K562 (cell line): ENCODE measurements at regions not wholly inside any gene's neighbourhood (a gene's known extent, or its start where the extent isn't known, plus 50 kb on each side); places are given as distances from the start of the nearest gene placed in this dataset.

ENCODE experiments used
- ATAC-seq: fragments of 200-7000 bp; cut with Tn5 transposase; 3 replicates; pipeline ENCODE4 v1.9.1; 2020; ENCODE audit warnings: moderate library complexity
- BruUV-seq: library from RNA; stranded (reverse); fragments of 400-500 nt; replicated peaks from 2 replicates; lab custom pipeline; 2021; lab: Mats Ljungman, UMichigan
- CTCF ChIA-PET: fragments of 300-600 bp; formaldehyde crosslinking; extraction: SDS; loops from one replicate; lab custom pipeline; 2021; ENCODE audit warnings: low intra/inter-chr PET ratio; lab: Yijun Ruan, JAX
- POLR2A ChIA-PET: fragments of 300-600, 350-650 bp; sonication (Branson Sonifier 250); formaldehyde crosslinking; extraction: SDS; loops from one replicate; lab custom pipeline; 2021; ENCODE audit warnings: antibody characterized with exemption, inconsistent platforms; lab: Yijun Ruan, JAX
- DNase-seq, 4 experiments: peaks; one replicate each; pipeline versions ENCODE4 v3.0.0 to v3.0.0-alpha.2; 2011 to 2018; ENCODE audit warnings: low spot score in 3 of 4, mixed read lengths in 3 of 4; ENCODE audit errors: extremely low read depth in 1 of 4
- FAIRE-seq: peaks from 2 replicates; lab custom pipeline; 2011; peaks lifted over from hg19 to GRCh38; lab: Jason Lieb, UNC
- H2AFZ ChIP-seq: 2 replicates; pipeline ENCODE4 v1.6.0; 2011; ENCODE audit warnings: low read depth, low read length, control low read depth, inconsistent platforms
- H3K27ac ChIP-seq: fragments of 200-600 bp; 3 replicates; pipeline ENCODE4 v1.8.0; 2011; ENCODE audit warnings: low read depth, mild to moderate bottlenecking, control low read depth, inconsistent platforms, low read length, moderate library complexity, mixed read lengths; ENCODE audit errors: extremely low read depth
- H3K27me3 ChIP-seq, 2 experiments: fragments of 300-600 bp in 1 of 2; 2 replicates in 1 of 2; 3 replicates in 1 of 2; pipeline versions ENCODE4 v1.6.0 to v1.8.0; 2011; ENCODE audit warnings: inconsistent platforms in 2 of 2, low read length in 2 of 2, mild to moderate bottlenecking in 1 of 2, mixed read lengths in 1 of 2, moderate library complexity in 1 of 2; ENCODE audit not compliant: control insufficient read depth in 2 of 2, insufficient read depth in 2 of 2
- H3K36me3 ChIP-seq: fragments of 300-600 bp; 3 replicates; pipeline ENCODE4 v1.8.0; 2011; ENCODE audit warnings: mild to moderate bottlenecking, low read length, inconsistent platforms; ENCODE audit not compliant: control insufficient read depth, insufficient read depth
- H3K4me1 ChIP-seq, 2 experiments: fragments of 200-600 bp in 1 of 2; replicated peaks in 1 of 2; 2 replicates in 1 of 2; 3 replicates in 1 of 2; pipeline versions ENCODE4 v1.5.1 to v1.8.0; 2011; ENCODE audit warnings: inconsistent platforms in 2 of 2, low read length in 2 of 2, mild to moderate bottlenecking in 1 of 2, mixed read lengths in 1 of 2, moderate library complexity in 1 of 2; ENCODE audit not compliant: control insufficient read depth in 2 of 2, insufficient read depth in 2 of 2
- H3K4me2 ChIP-seq: 2 replicates; pipeline ENCODE4 v1.6.1; 2011; ENCODE audit warnings: low read length, control low read depth, inconsistent platforms, mixed read lengths; ENCODE audit not compliant: insufficient read depth
- H3K4me3 ChIP-seq: fragments of 200-600 bp; sonication (generic), shearing (Covaris generic); 2 replicates; pipeline ENCODE4 v1.5.1; 2016; ENCODE audit warnings: control low read depth, inconsistent platforms
- H3K79me2 ChIP-seq: fragments of 200-600 bp; 3 replicates; pipeline ENCODE4 v1.8.0; 2011; ENCODE audit warnings: low read length, inconsistent platforms; ENCODE audit not compliant: control insufficient read depth, insufficient read depth
- H3K9ac ChIP-seq, 2 experiments: 2 replicates each; pipeline versions ENCODE4 v1.6.0 to v1.6.1; 2011; ENCODE audit warnings: low read depth in 2 of 2, low read length in 2 of 2, control low read depth in 1 of 2, inconsistent platforms in 1 of 2, mild to moderate bottlenecking in 1 of 2, mixed read lengths in 1 of 2; ENCODE audit not compliant: insufficient read depth in 1 of 2
- H3K9me1 ChIP-seq: one replicate; pipeline ENCODE4 v1.6.0; 2011; ENCODE audit warnings: inconsistent platforms, mild to moderate bottlenecking, low read length, moderate library complexity; ENCODE audit not compliant: control insufficient read depth, insufficient read depth
- H3K9me3 ChIP-seq: replicated peaks from 2 replicates; pipeline ENCODE4 v1.5.1; 2011; ENCODE audit warnings: low read depth, low read length, inconsistent platforms; ENCODE audit not compliant: control insufficient read depth, insufficient read depth
- H4K20me1 ChIP-seq: replicated peaks from 2 replicates; pipeline ENCODE4 v1.6.1; 2011; ENCODE audit warnings: low read length, inconsistent platforms, mixed read lengths; ENCODE audit not compliant: control insufficient read depth, insufficient read depth
- C11orf30 ChIP-seq: fragments of 450-650 bp; IDR thresholded peaks from 2 replicates; pipeline ENCODE4 v1.6.1; 2016; ENCODE audit warnings: low read depth, mild to moderate bottlenecking
- FOSL1 ChIP-seq: fragments of 200-800 bp; sonication (Bioruptor generic); conservative IDR thresholded peaks from 2 replicates; pipeline ENCODE4 v1.6.1; 2016; ENCODE audit warnings: missing genetic modification characterization, missing compliant biosample characterization
- JUND ChIP-seq, 2 experiments: IDR thresholded peaks; 2 replicates in 1 of 2; 3 replicates in 1 of 2; pipeline ENCODE4 v1.6.1; 2011; ENCODE audit warnings: borderline replicate concordance in 2 of 2, low read depth in 2 of 2, low read length in 2 of 2, improper control_type of control experiment in 1 of 2, missing biosample characterization in 1 of 2, missing genetic modification characterization in 1 of 2, missing genetic modification reagents in 1 of 2
- MEIS2 ChIP-seq: fragments of 450-650 bp; IDR thresholded peaks from 2 replicates; pipeline ENCODE4 v1.6.1; 2014; ENCODE audit warnings: mild to moderate bottlenecking; ENCODE audit not compliant: partially characterized antibody
- PHF8 ChIP-seq: fragments of 200-600 bp; sonication (generic); IDR thresholded peaks from 2 replicates; pipeline ENCODE4 v1.6.1; 2012; ENCODE audit warnings: mixed run types, mild to moderate bottlenecking, inconsistent platforms, low read length, moderate library complexity, borderline replicate concordance
- SMAD4 ChIP-seq: fragments of 250-450 bp; sonication (Bioruptor Pico); conservative IDR thresholded peaks from 2 replicates; pipeline ENCODE4 v1.8.0; 2021; ENCODE audit warnings: inconsistent platforms, mild to moderate bottlenecking, moderate library complexity
- WGBS: fragments of 100-300 bp; shearing (Covaris generic); methylation state at CpG from one replicate; pipeline ENCODE4 v1.1.6; 2016; ENCODE audit warnings: low coverage, mixed read lengths; ENCODE audit not compliant: insufficient coverage; ENCODE audit errors: missing lambda C conversion rate; 5-methylcytosine and 5-hydroxymethylcytosine counted together
- in situ Hi-C: fragments of 300-500 bp; cut with MboI; formaldehyde crosslinking; loops from 4 replicates; pipeline ENCODE4 v1.15.0; 2018; ENCODE audit warnings: inconsistent platforms, mixed read lengths
- intact Hi-C: fragments of 100-400 bp; cut with micrococcal nuclease; formaldehyde crosslinking; loops from 2 replicates; pipeline ENCODE4 v1.14.2; 2022
- TF ChIP-seq, protein P1 (sequence below), 2 experiments: fragments of 450-650 bp in 1 of 2; sonication (generic) in 1 of 2; formaldehyde crosslinking in 1 of 2; IDR thresholded peaks in 1 of 2; conservative IDR thresholded peaks in 1 of 2; 2 replicates each; pipeline versions ENCODE4 v1.6.1 to v1.8.1; 2016 to 2023; ENCODE audit warnings: mild to moderate bottlenecking in 2 of 2, moderate library complexity in 2 of 2, inconsistent platforms in 1 of 2, missing genetic modification reagents in 1 of 2
- TF ChIP-seq, protein P2 (sequence below): fragments of 450-650 bp; IDR thresholded peaks from 2 replicates; pipeline ENCODE4 v1.6.1; 2016; ENCODE audit warnings: antibody characterized with exemption
- TF ChIP-seq, protein P3 (sequence below): sonication (generic); formaldehyde crosslinking; IDR thresholded peaks from 2 replicates; pipeline ENCODE4 v1.8.0; 2022; ENCODE audit warnings: mild to moderate bottlenecking, missing genetic modification reagents
- TF ChIP-seq, protein P4 (sequence below): fragments of 200-800 bp; sonication (Bioruptor generic); IDR thresholded peaks from 2 replicates; pipeline ENCODE4 v1.6.1; 2017; ENCODE audit warnings: missing genetic modification characterization, missing compliant biosample characterization

DNA sequence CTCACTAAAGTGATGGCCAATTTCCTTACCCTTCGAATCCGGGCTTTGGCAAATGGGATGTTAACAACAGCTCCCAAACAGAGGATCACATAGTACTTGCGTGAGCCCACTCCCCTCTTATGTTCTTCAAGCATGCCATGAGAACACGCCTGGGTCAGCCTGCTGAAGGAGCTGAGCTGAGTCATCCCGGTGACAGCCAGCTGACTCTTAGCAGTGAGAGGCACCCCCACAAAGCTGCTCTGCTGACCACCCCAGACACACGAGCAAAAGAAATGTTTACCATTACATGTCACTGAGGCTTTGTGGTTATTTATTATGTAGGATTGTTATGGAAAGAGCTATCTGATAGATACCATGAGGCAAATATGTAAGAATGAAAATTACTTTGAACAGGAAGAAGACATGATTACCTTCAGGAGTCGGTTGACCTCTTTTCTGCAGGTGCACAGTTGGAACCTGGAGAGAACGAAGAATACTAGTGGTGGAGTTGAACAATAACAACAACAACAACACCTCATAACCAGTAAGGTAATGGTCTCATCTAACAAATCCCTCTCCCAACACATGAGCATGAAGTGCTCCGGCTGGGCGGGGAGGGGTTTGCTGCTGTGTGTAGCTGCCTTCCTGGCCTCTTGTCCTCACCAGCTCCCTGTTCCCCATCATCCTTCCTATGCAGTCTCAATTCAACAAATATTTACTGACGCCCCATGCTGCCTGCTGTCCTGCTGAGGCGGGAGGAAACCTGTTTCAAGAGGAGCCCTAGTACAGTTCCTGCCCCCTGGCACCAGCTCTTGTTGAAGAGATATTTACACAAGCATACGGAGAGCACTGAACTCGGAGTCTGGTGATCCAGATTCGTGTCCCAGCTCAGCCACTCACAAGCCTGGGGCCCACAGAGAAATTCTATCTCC lies 69.4 kb upstream of the LHFPL2 start:
- Histone ChIP-seq H3K9me1 (no peaks in the 10 kb centered on the region), H3K79me2 (no peaks in the 10 kb centered on the region), H3K27ac (no peak overlapping the region), H2AFZ (no peak overlapping the region), H3K4me3 (no peak overlapping the region), H3K9ac (no peak overlapping the region), H3K27me3 (peaks cover 9 to 29% of the 10 kb centered on the region in 2 experiments; a peak in 3 of 5 replicates), H4K20me1 (no peaks in the 10 kb centered on the region), H3K36me3 (no peaks in the 10 kb centered on the region), H3K4me1 (no peaks in the 10 kb centered on the region; a peak in 1 of 5 replicates), H3K9me3 (no peaks in the 10 kb centered on the region), H3K4me2 (no peak overlapping the region)
- ATAC-seq (no peak; the same call in 2 of the 3 replicates), DNase-seq (peak in 1 of 4 experiments; percentile 14), FAIRE-seq (peak; percentile 54)
- ChIA-PET POLR2A (interaction anchor here (1.0 to 1.8 kb wide), 3 partner anchors 10 to 11 kb away, joined by 3 to 5 read pairs (median 5); no protein-coding TSS in a partner anchor), CTCF (no interaction called here)
- WGBS: 15% methylated on average over 15 of the region's 15 CpGs
- intact Hi-C loops: no loop called here
- no TSS peak for BruUV-seq
- in situ Hi-C loops: no loop called here
- TF ChIP-seq, protein P1, sequence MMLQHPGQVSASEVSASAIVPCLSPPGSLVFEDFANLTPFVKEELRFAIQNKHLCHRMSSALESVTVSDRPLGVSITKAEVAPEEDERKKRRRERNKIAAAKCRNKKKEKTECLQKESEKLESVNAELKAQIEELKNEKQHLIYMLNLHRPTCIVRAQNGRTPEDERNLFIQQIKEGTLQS (IDR thresholded peaks at IDR 0.05): peak; percentile 52; the same call in 1 of the 2 replicates
- TF ChIP-seq, protein P1 (CRISPR knock-in tag; conservative IDR thresholded peaks at IDR 0.05): no peak
- TF ChIP-seq, protein P2, sequence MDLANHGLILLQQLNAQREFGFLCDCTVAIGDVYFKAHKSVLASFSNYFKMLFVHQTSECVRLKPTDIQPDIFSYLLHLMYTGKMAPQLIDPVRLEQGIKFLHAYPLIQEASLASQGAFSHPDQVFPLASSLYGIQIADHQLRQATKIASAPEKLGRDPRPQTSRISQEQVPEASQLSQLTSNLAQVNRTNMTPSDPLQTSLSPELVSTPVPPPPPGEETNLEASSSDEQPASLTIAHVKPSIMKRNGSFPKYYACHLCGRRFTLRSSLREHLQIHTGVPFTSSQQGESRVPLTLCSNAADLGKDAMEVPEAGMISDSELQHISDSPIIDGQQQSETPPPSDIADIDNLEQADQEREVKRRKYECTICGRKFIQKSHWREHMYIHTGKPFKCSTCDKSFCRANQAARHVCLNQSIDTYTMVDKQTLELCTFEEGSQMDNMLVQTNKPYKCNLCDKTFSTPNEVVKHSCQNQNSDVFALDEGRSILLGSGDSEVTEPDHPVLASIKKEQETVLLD: no peak
- peak; percentile 25; the same call in 1 of the 2 replicates for TF ChIP-seq C11orf30
- peak; percentile 10 for TF ChIP-seq MEIS2
- no peak for TF ChIP-seq SMAD4
- TF ChIP-seq FOSL1 (tag): peak; percentile 41; the same call in 1 of the 2 replicates
- peak; percentile 19; the same call in 1 of the 2 replicates for TF ChIP-seq JUND (IDR thresholded peaks at IDR 0.05; ENCODE audit: borderline replicate concordance, low read depth, low read length)
- no peak; the same call in 2 of the 3 replicates for TF ChIP-seq JUND (tag; IDR thresholded peaks at IDR 0.05; ENCODE audit: borderline replicate concordance, low read depth, low read length)
- TF ChIP-seq, protein P3, sequence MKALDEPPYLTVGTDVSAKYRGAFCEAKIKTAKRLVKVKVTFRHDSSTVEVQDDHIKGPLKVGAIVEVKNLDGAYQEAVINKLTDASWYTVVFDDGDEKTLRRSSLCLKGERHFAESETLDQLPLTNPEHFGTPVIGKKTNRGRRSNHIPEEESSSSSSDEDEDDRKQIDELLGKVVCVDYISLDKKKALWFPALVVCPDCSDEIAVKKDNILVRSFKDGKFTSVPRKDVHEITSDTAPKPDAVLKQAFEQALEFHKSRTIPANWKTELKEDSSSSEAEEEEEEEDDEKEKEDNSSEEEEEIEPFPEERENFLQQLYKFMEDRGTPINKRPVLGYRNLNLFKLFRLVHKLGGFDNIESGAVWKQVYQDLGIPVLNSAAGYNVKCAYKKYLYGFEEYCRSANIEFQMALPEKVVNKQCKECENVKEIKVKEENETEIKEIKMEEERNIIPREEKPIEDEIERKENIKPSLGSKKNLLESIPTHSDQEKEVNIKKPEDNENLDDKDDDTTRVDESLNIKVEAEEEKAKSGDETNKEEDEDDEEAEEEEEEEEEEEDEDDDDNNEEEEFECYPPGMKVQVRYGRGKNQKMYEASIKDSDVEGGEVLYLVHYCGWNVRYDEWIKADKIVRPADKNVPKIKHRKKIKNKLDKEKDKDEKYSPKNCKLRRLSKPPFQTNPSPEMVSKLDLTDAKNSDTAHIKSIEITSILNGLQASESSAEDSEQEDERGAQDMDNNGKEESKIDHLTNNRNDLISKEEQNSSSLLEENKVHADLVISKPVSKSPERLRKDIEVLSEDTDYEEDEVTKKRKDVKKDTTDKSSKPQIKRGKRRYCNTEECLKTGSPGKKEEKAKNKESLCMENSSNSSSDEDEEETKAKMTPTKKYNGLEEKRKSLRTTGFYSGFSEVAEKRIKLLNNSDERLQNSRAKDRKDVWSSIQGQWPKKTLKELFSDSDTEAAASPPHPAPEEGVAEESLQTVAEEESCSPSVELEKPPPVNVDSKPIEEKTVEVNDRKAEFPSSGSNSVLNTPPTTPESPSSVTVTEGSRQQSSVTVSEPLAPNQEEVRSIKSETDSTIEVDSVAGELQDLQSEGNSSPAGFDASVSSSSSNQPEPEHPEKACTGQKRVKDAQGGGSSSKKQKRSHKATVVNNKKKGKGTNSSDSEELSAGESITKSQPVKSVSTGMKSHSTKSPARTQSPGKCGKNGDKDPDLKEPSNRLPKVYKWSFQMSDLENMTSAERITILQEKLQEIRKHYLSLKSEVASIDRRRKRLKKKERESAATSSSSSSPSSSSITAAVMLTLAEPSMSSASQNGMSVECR (CRISPR knock-in tag): no peak
- TF ChIP-seq, protein P4, sequence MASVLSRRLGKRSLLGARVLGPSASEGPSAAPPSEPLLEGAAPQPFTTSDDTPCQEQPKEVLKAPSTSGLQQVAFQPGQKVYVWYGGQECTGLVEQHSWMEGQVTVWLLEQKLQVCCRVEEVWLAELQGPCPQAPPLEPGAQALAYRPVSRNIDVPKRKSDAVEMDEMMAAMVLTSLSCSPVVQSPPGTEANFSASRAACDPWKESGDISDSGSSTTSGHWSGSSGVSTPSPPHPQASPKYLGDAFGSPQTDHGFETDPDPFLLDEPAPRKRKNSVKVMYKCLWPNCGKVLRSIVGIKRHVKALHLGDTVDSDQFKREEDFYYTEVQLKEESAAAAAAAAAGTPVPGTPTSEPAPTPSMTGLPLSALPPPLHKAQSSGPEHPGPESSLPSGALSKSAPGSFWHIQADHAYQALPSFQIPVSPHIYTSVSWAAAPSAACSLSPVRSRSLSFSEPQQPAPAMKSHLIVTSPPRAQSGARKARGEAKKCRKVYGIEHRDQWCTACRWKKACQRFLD (CRISPR knock-in tag): no peak
- TF ChIP-seq PHF8: no peak
